ENCODE measurements at regions not wholly inside any gene's neighbourhood (a gene's known extent, or its start where the extent isn't known, plus 50 kb on each side); places are given as distances from the start of the nearest gene placed in this dataset.

DNA sequence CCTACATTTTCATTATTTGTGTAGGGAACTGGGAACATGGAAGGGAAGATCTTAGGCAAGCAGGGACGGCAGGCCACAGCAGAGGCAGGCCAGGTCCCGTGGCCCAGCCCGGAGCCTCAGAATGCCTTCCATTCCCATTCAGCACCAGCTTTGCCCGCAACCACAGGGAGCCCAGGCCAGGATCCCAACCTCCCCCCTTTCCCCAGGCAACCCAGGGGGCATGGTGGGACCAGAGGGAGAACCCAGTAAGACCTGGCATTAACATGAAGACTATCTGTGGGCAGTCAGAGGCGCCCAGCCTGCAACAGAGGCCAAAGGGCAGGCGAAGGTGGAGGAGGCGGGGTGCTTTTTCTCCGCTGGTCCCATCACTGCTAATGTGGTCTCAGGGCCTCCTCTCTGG, 135.6 kb downstream of the TPRA1 start:
- TF ChIP-seq CTCF (IDR thresholded peaks at IDR 0.05; ENCODE audit: low read depth, low read length), result no peak
- TF ChIP-seq POLR2A (IDR thresholded peaks at IDR 0.05; ENCODE audit: extremely low read depth, insufficient read length), result no peak
- TF ChIP-seq MAX (IDR thresholded peaks at IDR 0.05; ENCODE audit: low read depth, low read length), result no peak

All from NB4 (cell line).